CD4-positive, alpha-beta memory T cell (primary cell): ENCODE measurements at regions not wholly inside any gene's neighbourhood (a gene's known extent, or its start where the extent isn't known, plus 50 kb on each side); places are given as distances from the start of the nearest gene placed in this dataset.

Experiments used
- CTCF ChIA-PET: fragments of 350-600 bp; sonication (Branson Sonifier 250); formaldehyde crosslinking; loops from one replicate; lab custom pipeline; 2021; ENCODE audit warnings: inconsistent platforms; ENCODE audit not compliant: partially characterized antibody; lab: Charles Lee
- POLR2A ChIA-PET: fragments of 350-600 bp; sonication (Branson Sonifier 250); formaldehyde crosslinking; loops from one replicate; lab custom pipeline; 2021; ENCODE audit not compliant: partially characterized antibody; lab: Charles Lee
- DNase-seq, 5 donors: peaks; one replicate each; pipeline versions ENCODE4 v3.0.0 to v3.0.0-alpha.2; 2020 to 2022; ENCODE audit warnings: mixed read lengths in 1 of 5
- H3K27ac ChIP-seq: one replicate; pipeline ENCODE4 v1.7.0; 2013; ENCODE audit warnings: low read depth, low read length
- H3K27me3 ChIP-seq: 2 replicates; pipeline ENCODE4 v1.7.0; 2013; ENCODE audit warnings: mild to moderate bottlenecking, low read length, moderate library complexity; ENCODE audit not compliant: insufficient read depth
- H3K36me3 ChIP-seq: 2 replicates; pipeline ENCODE4 v1.7.0; 2013; ENCODE audit warnings: mild to moderate bottlenecking, low read length, moderate library complexity; ENCODE audit not compliant: insufficient read depth
- H3K4me1 ChIP-seq: 2 replicates; pipeline ENCODE4 v1.7.0; 2013; ENCODE audit warnings: mild to moderate bottlenecking, low read length, moderate library complexity; ENCODE audit not compliant: insufficient read depth
- H3K4me3 ChIP-seq, 2 donors: one replicate each; pipeline ENCODE4 v1.7.0; 2013; ENCODE audit warnings: low read length in 2 of 2, mild to moderate bottlenecking in 1 of 2
- H3K9me3 ChIP-seq, 2 donors: one replicate each; pipeline ENCODE4 v1.7.0; 2013; ENCODE audit warnings: low read length in 2 of 2, control low read depth in 1 of 2; ENCODE audit not compliant: control insufficient read depth in 1 of 2
- H3K27ac Mint-ChIP-seq, 7 donors: one replicate each; pipeline ENCODE4 v1.8.0; 2020 to 2021; ENCODE audit warnings: mixed read lengths in 7 of 7, mild to moderate bottlenecking in 6 of 7, inconsistent platforms in 3 of 7, moderate library complexity in 3 of 7
- H3K27me3 Mint-ChIP-seq, 2 donors: one replicate each; pipeline ENCODE4 v1.8.0; 2020 to 2021; ENCODE audit warnings: mixed read lengths in 2 of 2
- H3K36me3 Mint-ChIP-seq, 2 donors: one replicate each; pipeline ENCODE4 v1.8.0; 2020 to 2021; ENCODE audit warnings: mixed read lengths in 2 of 2, inconsistent platforms in 1 of 2, mild to moderate bottlenecking in 1 of 2
- H3K4me1 Mint-ChIP-seq, 4 donors: one replicate each; pipeline ENCODE4 v1.8.0; 2020 to 2021; ENCODE audit warnings: mixed read lengths in 4 of 4, mild to moderate bottlenecking in 1 of 4
- H3K4me3 Mint-ChIP-seq, 8 donors: one replicate each; pipeline ENCODE4 v1.8.0; 2020 to 2021; ENCODE audit warnings: mixed read lengths in 8 of 8, mild to moderate bottlenecking in 7 of 8, moderate library complexity in 6 of 8, inconsistent platforms in 3 of 8
- H3K9me3 Mint-ChIP-seq, 8 donors: one replicate each; pipeline ENCODE4 v1.8.0; 2020 to 2021; ENCODE audit warnings: mixed read lengths in 8 of 8, mild to moderate bottlenecking in 5 of 8, inconsistent platforms in 3 of 8, moderate library complexity in 1 of 8
- intact Hi-C: fragments of 100-400 bp; cut with micrococcal nuclease; formaldehyde crosslinking; loops from one replicate; pipeline ENCODE4 v1.15.1; 2023

- Mint-ChIP-seq H3K27ac (no peak overlapping the region), H3K27me3 (peaks cover 2 to 7% of the 10 kb centered on the region in 2 donors), H3K4me3 (no peak overlapping the region), H3K4me1 (no peaks in the 10 kb centered on the region), H3K36me3 (no peaks in the 10 kb centered on the region), H3K9me3 (peaks cover 0 to 5% (median 0%) of the 10 kb centered on the region in 8 donors)
- H3K27ac ChIP-seq, result no peak overlapping the region
- no peak overlapping the region for H3K4me3 ChIP-seq
- DNase-seq, result no peak
- H3K36me3 ChIP-seq, result no peaks in the 10 kb centered on the region
- POLR2A ChIA-PET, result no interaction called here
- CTCF ChIA-PET, result no interaction called here
- no peaks in the 10 kb centered on the region for H3K4me1 ChIP-seq
- no peaks in the 10 kb centered on the region for H3K27me3 ChIP-seq
- intact Hi-C loops, result no loop called here
- no peaks in the 10 kb centered on the region for H3K9me3 ChIP-seq
Observed at GRCh38 chr4:83781434-83781833, 245.5 kb downstream of the GPAT3 start.

GRCh38 chr4:83780053-83780733 is 244.3 kb downstream of the GPAT3 start:
- peaks cover 0 to 5% (median 0%) of the 10 kb centered on the region in 8 donors for H3K9me3 Mint-ChIP-seq
- intact Hi-C loops, result no loop called here
- H3K36me3 ChIP-seq, result no peaks in the 10 kb centered on the region
- no peaks in the 10 kb centered on the region for H3K4me1 Mint-ChIP-seq
- CTCF ChIA-PET, result no interaction called here
- no peak for DNase-seq
- H3K4me3 ChIP-seq, result no peak overlapping the region
- H3K4me3 Mint-ChIP-seq, result no peak overlapping the region
- no peaks in the 10 kb centered on the region for H3K4me1 ChIP-seq
- H3K27me3 Mint-ChIP-seq, result peaks cover 5 to 8% of the 10 kb centered on the region in 2 donors
- H3K27ac Mint-ChIP-seq, result no peak overlapping the region
- no peaks in the 10 kb centered on the region for H3K9me3 ChIP-seq
- POLR2A ChIA-PET, result no interaction called here
- no peaks in the 10 kb centered on the region for H3K27me3 ChIP-seq
- H3K27ac ChIP-seq, result no peak overlapping the region
- no peaks in the 10 kb centered on the region for H3K36me3 Mint-ChIP-seq

GRCh38 chr4:83779103-83780052 is 243.5 kb downstream of the GPAT3 start:
- ChIA-PET POLR2A (no interaction called here), CTCF (no interaction called here)
- Histone ChIP-seq H3K27ac (no peak overlapping the region), H3K9me3 (no peaks in the 10 kb centered on the region), H3K36me3 (no peaks in the 10 kb centered on the region), H3K4me1 (no peaks in the 10 kb centered on the region), H3K4me3 (no peak overlapping the region), H3K27me3 (no peaks in the 10 kb centered on the region)
- no peak overlapping the region for H3K4me3 Mint-ChIP-seq
- peaks cover 0 to 5% (median 0%) of the 10 kb centered on the region in 8 donors for H3K9me3 Mint-ChIP-seq
- intact Hi-C loops, result no loop called here
- no peaks in the 10 kb centered on the region for H3K4me1 Mint-ChIP-seq
- no peaks in the 10 kb centered on the region for H3K36me3 Mint-ChIP-seq
- H3K27me3 Mint-ChIP-seq, result peaks cover 5 to 8% of the 10 kb centered on the region in 2 donors
- no peak for DNase-seq
- H3K27ac Mint-ChIP-seq, result no peak overlapping the region

GRCh38 chr4:83772685-83773084 is 236.8 kb downstream of the GPAT3 start:
- CTCF ChIA-PET, result no interaction called here
- no peaks in the 10 kb centered on the region for H3K9me3 ChIP-seq
- no peaks in the 10 kb centered on the region for H3K4me1 Mint-ChIP-seq
- intact Hi-C loops, result no loop called here
- POLR2A ChIA-PET, result no interaction called here
- no peak overlapping the region for H3K4me3 ChIP-seq
- no peaks in the 10 kb centered on the region for H3K27me3 ChIP-seq
- no peak overlapping the region for H3K27ac Mint-ChIP-seq
- DNase-seq, result no peak
- H3K27me3 Mint-ChIP-seq, result peaks cover 7 to 8% of the 10 kb centered on the region in 2 donors
- no peaks in the 10 kb centered on the region for H3K9me3 Mint-ChIP-seq
- H3K27ac ChIP-seq, result no peak overlapping the region
- H3K4me3 Mint-ChIP-seq, result no peak overlapping the region
- H3K36me3 Mint-ChIP-seq, result no peaks in the 10 kb centered on the region
- no peaks in the 10 kb centered on the region for H3K4me1 ChIP-seq
- no peaks in the 10 kb centered on the region for H3K36me3 ChIP-seq

- DNase-seq, result no peak
- POLR2A ChIA-PET, result no interaction called here
- no peak overlapping the region for H3K27ac Mint-ChIP-seq
- H3K27me3 Mint-ChIP-seq, result peaks cover 6 to 7% of the 10 kb centered on the region in 2 donors
- intact Hi-C loops, result no loop called here
- no peaks in the 10 kb centered on the region for H3K4me1 ChIP-seq
- no peaks in the 10 kb centered on the region for H3K9me3 ChIP-seq
- no peak overlapping the region for H3K4me3 ChIP-seq
- no peak overlapping the region for H3K4me3 Mint-ChIP-seq
- H3K27ac ChIP-seq, result no peak overlapping the region
- no peaks in the 10 kb centered on the region for H3K9me3 Mint-ChIP-seq
- H3K4me1 Mint-ChIP-seq, result no peaks in the 10 kb centered on the region
- H3K36me3 Mint-ChIP-seq, result no peaks in the 10 kb centered on the region
- CTCF ChIA-PET, result no interaction called here
- no peaks in the 10 kb centered on the region for H3K27me3 ChIP-seq
- H3K36me3 ChIP-seq, result no peaks in the 10 kb centered on the region
Observed at GRCh38 chr4:83771113-83771705, 235.3 kb downstream of the GPAT3 start.

GRCh38 chr4:83768146-83768545 is 232.2 kb downstream of the GPAT3 start:
- Histone ChIP-seq H3K4me3 (no peak overlapping the region), H3K27ac (no peak overlapping the region), H3K27me3 (no peaks in the 10 kb centered on the region), H3K36me3 (no peaks in the 10 kb centered on the region), H3K4me1 (no peaks in the 10 kb centered on the region), H3K9me3 (no peaks in the 10 kb centered on the region)
- Mint-ChIP-seq H3K27me3 (peaks cover 3 to 5% of the 10 kb centered on the region in 2 donors), H3K4me1 (no peaks in the 10 kb centered on the region), H3K27ac (no peak overlapping the region), H3K36me3 (no peaks in the 10 kb centered on the region), H3K9me3 (no peaks in the 10 kb centered on the region), H3K4me3 (no peak overlapping the region)
- intact Hi-C loops, result no loop called here
- DNase-seq, result no peak
- ChIA-PET CTCF (no interaction called here), POLR2A (no interaction called here)

GRCh38 chr4:83767067-83767466 is 231.2 kb downstream of the GPAT3 start:
- ChIA-PET CTCF (no interaction called here), POLR2A (no interaction called here)
- Histone ChIP-seq H3K36me3 (no peaks in the 10 kb centered on the region), H3K4me3 (no peak overlapping the region), H3K9me3 (no peaks in the 10 kb centered on the region), H3K27ac (no peak overlapping the region), H3K4me1 (no peaks in the 10 kb centered on the region), H3K27me3 (no peaks in the 10 kb centered on the region)
- Mint-ChIP-seq H3K4me1 (no peaks in the 10 kb centered on the region), H3K27me3 (peaks cover 3 to 5% of the 10 kb centered on the region in 2 donors), H3K4me3 (no peak overlapping the region), H3K27ac (no peak overlapping the region), H3K9me3 (no peaks in the 10 kb centered on the region), H3K36me3 (no peaks in the 10 kb centered on the region)
- intact Hi-C loops, result no loop called here
- no peak for DNase-seq
